GM12872 (cell line): ENCODE measurements at regions not wholly inside any gene's neighbourhood (a gene's known extent, or its start where the extent isn't known, plus 50 kb on each side); places are given as distances from the start of the nearest gene placed in this dataset.

Source experiments
- TF ChIP-seq, protein P1 (sequence below): IDR thresholded peaks from 3 replicates; pipeline ENCODE4 v1.5.1; 2011; ENCODE audit warnings: low read depth, mild to moderate bottlenecking, low read length, moderate library complexity; ENCODE audit not compliant: insufficient read depth

DNA sequence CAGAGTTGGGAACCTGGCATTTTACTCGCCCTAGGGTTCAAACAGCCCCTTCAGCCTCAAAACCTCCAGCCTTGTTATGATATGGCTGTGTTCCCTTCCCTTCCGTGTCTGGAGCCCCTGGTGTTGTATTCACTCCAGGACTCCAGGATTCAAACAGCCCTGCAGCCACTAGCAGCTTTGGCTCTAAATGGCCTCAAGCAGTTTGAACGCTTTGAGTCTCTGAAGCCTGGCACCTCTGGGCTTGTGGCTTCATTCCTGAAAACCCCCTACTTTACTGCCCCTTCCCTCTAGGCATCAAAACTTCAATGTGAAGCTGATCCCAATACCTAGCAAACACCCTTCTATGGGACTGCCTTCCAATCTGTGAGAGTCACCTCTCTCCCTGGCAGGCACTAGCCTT, 67.9 kb upstream of the RMST start:
- TF ChIP-seq, protein P1, sequence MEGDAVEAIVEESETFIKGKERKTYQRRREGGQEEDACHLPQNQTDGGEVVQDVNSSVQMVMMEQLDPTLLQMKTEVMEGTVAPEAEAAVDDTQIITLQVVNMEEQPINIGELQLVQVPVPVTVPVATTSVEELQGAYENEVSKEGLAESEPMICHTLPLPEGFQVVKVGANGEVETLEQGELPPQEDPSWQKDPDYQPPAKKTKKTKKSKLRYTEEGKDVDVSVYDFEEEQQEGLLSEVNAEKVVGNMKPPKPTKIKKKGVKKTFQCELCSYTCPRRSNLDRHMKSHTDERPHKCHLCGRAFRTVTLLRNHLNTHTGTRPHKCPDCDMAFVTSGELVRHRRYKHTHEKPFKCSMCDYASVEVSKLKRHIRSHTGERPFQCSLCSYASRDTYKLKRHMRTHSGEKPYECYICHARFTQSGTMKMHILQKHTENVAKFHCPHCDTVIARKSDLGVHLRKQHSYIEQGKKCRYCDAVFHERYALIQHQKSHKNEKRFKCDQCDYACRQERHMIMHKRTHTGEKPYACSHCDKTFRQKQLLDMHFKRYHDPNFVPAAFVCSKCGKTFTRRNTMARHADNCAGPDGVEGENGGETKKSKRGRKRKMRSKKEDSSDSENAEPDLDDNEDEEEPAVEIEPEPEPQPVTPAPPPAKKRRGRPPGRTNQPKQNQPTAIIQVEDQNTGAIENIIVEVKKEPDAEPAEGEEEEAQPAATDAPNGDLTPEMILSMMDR: no peak

DNA sequence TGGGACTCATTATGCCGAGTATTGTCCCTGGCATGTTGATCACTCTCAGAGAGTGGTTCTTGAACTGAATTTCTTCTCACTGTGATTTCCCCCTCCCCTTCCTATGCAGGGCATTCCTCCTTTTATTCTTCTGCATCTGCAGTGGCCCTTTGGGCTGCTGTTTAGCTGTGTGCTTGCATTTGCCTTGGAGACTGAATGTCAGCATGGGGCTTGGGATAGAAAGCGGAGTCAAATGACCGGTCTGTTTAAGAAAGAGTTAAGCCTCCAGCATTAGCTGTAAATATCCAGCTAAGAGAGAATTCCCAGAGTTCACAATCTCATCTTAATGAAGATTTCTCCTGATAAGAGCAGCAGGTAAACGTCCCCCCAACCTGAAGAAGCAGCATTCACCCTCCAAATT, 65.6 kb upstream of the RMST start:
- TF ChIP-seq, protein P1: no peak

DNA sequence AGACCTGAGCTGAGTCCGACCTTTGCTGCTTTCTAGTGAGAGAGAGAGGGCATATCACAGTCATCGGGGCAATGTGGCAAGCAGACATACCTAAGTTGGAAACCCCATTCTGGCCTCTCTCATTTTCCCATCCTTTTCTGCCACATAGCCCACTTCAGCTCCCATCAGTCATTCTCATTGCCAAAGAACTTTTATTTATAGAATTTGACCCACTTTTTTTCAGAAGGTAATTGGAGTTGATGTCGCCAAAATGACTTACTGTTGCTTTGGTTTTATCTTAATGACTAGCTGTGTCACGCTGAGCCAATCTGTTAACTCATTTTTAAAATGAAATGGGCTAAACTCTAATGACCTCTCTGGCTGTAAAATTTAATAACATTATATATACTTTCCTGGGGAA, 63.9 kb upstream of the RMST start:
- TF ChIP-seq, protein P1: no peak

DNA sequence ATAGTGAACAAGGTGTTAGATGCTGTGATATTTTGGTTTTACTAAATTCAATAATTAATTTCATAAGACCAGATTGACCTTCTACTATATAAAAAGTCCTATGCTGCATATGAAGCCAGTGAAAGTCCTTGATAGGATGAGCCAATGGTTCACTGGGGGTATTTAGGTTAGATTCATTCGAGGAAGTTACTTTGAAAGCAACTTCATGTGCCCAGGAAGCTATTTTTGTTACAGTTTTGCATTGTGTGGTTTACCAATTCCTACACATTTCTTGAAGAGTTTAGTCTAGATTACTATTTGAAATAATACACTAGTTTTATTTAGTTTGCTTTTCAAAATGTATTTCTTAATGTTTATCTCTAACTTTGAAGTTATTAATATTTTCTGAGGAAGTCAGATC, 58.5 kb upstream of the RMST start:
- TF ChIP-seq, protein P1: no peak

DNA sequence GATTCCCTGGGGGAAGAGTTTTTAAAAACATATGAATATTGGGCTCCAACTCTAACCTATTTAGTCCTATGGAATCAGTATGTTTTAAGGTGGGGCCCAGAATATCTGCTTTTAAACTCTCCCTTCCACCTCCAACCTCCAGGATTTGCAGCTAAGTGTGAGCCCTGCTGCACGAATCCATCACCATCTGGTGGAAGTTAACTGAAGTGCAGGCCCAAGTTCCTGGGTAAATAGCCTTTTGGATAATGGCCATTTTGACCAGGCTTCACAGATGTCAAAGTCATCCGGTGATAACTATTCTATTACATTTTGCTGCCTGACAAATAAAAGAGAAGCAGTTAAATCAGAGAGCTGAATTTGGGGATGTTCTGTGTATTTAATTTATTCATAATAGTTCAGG, 58.1 kb upstream of the RMST start:
- TF ChIP-seq, protein P1: peak; percentile 83

DNA sequence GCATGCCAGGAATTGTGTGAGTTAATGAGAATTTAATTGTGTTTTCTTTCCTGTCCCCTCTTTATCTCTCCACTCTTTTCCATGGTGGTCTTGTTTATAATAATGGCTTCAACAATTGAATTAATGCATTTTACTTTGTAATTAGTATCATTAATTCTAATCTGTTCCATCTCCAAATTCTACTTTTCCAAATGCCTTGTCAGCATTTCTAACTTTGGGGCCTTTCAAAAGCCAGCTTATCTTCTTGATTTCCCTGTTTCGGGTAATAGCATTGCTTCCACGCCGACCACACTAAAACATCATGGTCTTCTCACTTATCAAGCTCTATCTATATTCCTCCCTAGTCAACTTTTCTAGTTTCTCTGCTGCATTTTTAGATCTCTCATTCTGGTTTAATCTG, 54.2 kb upstream of the RMST start:
- TF ChIP-seq, protein P1: no peak

DNA sequence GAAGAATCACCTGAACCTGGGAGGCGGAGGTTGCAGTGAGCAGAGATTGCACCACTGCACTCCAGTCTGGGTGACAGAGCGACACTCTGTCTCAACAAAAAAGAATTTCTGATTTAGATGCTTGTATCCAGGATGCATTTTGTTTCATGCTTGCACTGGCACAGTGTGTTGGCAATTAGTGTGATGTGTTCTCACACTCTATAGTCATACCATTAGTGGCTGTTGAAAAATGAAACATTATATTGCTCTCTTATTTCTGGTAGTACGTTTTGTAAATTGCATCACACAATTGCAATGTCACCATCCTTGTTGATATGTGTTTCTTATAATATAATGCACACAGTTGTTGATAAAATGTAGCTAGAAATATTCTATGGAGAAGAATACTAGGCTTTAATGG, 51.3 kb upstream of the RMST start:
- TF ChIP-seq, protein P1: no peak
